Ovary (tissue), 7 donors: ENCODE measurements at regions not wholly inside any gene's neighbourhood (a gene's known extent, or its start where the extent isn't known, plus 50 kb on each side); places are given as distances from the start of the nearest gene placed in this dataset.

ENCODE experiments used
- DNase-seq, 5 donors: peaks; one replicate each; pipeline ENCODE4 v3.0.0-alpha.2; 2019 to 2020
- H3K27ac ChIP-seq, 2 donors: fragments of 200-600 bp; one replicate each; pipeline versions ENCODE4 v1.5.1 to v1.8.0; 2019 to 2022
- H3K27me3 ChIP-seq: fragments of 200-600 bp; one replicate; pipeline ENCODE4 v1.8.0; 2022
- H3K36me3 ChIP-seq: fragments of 200-600 bp; sonication (generic); one replicate; pipeline ENCODE4 v1.5.1; 2019
- H3K4me1 ChIP-seq: one replicate; pipeline ENCODE4 v1.8.1; 2013; ENCODE audit warnings: mild to moderate bottlenecking, moderate library complexity; ENCODE audit not compliant: insufficient read depth
- H3K4me3 ChIP-seq: fragments of 200-600 bp; sonication (generic); one replicate; pipeline ENCODE4 v1.5.1; 2017
- H3K9me3 ChIP-seq, 2 donors: fragments of 200-600 bp in 1 of 2; sonication (generic) in 1 of 2; one replicate each; pipeline versions ENCODE4 v1.5.1 to v1.8.1; 2013 to 2019; ENCODE audit warnings: mild to moderate bottlenecking in 1 of 2, moderate library complexity in 1 of 2
- EP300 ChIP-seq: sonication (generic); formaldehyde crosslinking; IDR thresholded peaks from one replicate; pipeline ENCODE4 v1.6.1; 2017; ENCODE audit warnings: antibody characterized with exemption
- POLR2A ChIP-seq: fragments of 450-650 bp; IDR thresholded peaks from one replicate; pipeline ENCODE4 v1.6.1; 2017; ENCODE audit warnings: antibody characterized with exemption, mild to moderate bottlenecking, moderate library complexity
- WGBS, 3 donors: extraction: QIAGEN DNeasy Blood & Tissue Kit in 1 of 3; methylation state at CpG; one replicate each; pipeline versions ENCODE4 v1.1.5 to v1.1.7; 2013 to 2017; 5-methylcytosine and 5-hydroxymethylcytosine counted together
- intact Hi-C, 4 donors: fragments of 100-400 bp; cut with DNase I; formaldehyde crosslinking; loops; one replicate each; pipeline versions ENCODE4 v1.11.0 to v1.15.1; 2022 to 2023
- TF ChIP-seq, protein P1 (sequence below), 3 donors: fragments of 450-650 bp in 2 of 3; fragments of 200-600 bp in 1 of 3; IDR thresholded peaks; one replicate each; pipeline versions ENCODE4 v1.5.1 to v1.8.0; 2016 to 2022; ENCODE audit warnings: antibody characterized with exemption in 3 of 3, mild to moderate bottlenecking in 1 of 3
- donor health status: DM: no; HTN: no; CAD: no; lungs with moderate emphysema.
- donor health status: DM: no; HTN: no; CAD: no.
- donor health status: Bipolar disorder and iron deficiency.
- donor health status: DM: no; HTN: no; CAD: no.
- donor health status: DM: yes; HTN: yes; CAD: no.

- H3K4me1 ChIP-seq = no peaks in the 10 kb centered on the region
- no peak overlapping the region for H3K27ac ChIP-seq
- intact Hi-C loops = no loop called here
- H3K27me3 ChIP-seq = no peaks in the 10 kb centered on the region
- H3K36me3 ChIP-seq = no peaks in the 10 kb centered on the region
- no peak overlapping the region for H3K4me3 ChIP-seq
- WGBS, 3 donors = 88 to 96% (median 92%) methylated on average over 1 of the region's 1 CpG
- H3K9me3 ChIP-seq = no peaks in the 10 kb centered on the region
- TF ChIP-seq EP300 (no peak), POLR2A (no peak)
- TF ChIP-seq, protein P1, sequence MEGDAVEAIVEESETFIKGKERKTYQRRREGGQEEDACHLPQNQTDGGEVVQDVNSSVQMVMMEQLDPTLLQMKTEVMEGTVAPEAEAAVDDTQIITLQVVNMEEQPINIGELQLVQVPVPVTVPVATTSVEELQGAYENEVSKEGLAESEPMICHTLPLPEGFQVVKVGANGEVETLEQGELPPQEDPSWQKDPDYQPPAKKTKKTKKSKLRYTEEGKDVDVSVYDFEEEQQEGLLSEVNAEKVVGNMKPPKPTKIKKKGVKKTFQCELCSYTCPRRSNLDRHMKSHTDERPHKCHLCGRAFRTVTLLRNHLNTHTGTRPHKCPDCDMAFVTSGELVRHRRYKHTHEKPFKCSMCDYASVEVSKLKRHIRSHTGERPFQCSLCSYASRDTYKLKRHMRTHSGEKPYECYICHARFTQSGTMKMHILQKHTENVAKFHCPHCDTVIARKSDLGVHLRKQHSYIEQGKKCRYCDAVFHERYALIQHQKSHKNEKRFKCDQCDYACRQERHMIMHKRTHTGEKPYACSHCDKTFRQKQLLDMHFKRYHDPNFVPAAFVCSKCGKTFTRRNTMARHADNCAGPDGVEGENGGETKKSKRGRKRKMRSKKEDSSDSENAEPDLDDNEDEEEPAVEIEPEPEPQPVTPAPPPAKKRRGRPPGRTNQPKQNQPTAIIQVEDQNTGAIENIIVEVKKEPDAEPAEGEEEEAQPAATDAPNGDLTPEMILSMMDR (IDR thresholded peaks at IDR 0.05) = no peak
- DNase-seq = no peak
Measured at GRCh38 chr5:89478851-89479250, 595.9 kb upstream of the MEF2C start.

DNA sequence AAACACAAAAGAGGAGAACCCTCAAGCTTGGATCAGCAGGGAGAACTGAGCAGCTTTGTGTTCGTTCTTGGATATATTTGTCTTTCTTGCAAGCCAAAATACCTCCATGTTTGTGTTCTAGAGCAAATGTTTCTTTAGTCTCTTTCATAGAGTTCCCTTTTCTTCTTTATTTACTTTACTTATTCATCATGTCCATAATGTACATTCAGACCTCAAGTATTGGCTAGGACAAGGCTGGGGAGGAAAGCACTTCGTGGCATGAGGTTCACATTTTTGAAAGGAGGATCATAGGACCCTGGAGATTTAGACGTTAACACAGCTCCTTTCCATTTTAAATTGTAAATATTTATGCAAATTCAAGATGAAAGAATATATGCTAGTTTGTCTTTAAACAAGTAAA, 590.2 kb upstream of the MEF2C start:
- no peak for DNase-seq
- Histone ChIP-seq H3K4me1 (no peaks in the 10 kb centered on the region), H3K27me3 (no peaks in the 10 kb centered on the region), H3K9me3 (no peaks in the 10 kb centered on the region), H3K4me3 (no peak overlapping the region), H3K36me3 (no peaks in the 10 kb centered on the region), H3K27ac (no peak overlapping the region)
- intact Hi-C loops = no loop called here
- WGBS, 3 donors = 65 to 73% (median 70%) methylated on average over 3 of the region's 3 CpGs
- TF ChIP-seq EP300 (no peak), POLR2A (no peak)
- TF ChIP-seq, protein P1 (IDR thresholded peaks at IDR 0.05) = no peak

GRCh38 chr5:89471541-89471940, 588.6 kb upstream of the MEF2C start:
- intact Hi-C loops = no loop called here
- no peaks in the 10 kb centered on the region for H3K36me3 ChIP-seq
- H3K9me3 ChIP-seq = no peaks in the 10 kb centered on the region
- no peak overlapping the region for H3K4me3 ChIP-seq
- no peaks in the 10 kb centered on the region for H3K27me3 ChIP-seq
- H3K4me1 ChIP-seq = no peaks in the 10 kb centered on the region
- no peak overlapping the region for H3K27ac ChIP-seq
- TF ChIP-seq POLR2A = no peak
- no peak for TF ChIP-seq EP300
- TF ChIP-seq, protein P1 (IDR thresholded peaks at IDR 0.05) = no peak
- WGBS, 3 donors = 36 to 70% (median 65%) methylated on average over 1 of the region's 1 CpG
- no peak for DNase-seq

DNA sequence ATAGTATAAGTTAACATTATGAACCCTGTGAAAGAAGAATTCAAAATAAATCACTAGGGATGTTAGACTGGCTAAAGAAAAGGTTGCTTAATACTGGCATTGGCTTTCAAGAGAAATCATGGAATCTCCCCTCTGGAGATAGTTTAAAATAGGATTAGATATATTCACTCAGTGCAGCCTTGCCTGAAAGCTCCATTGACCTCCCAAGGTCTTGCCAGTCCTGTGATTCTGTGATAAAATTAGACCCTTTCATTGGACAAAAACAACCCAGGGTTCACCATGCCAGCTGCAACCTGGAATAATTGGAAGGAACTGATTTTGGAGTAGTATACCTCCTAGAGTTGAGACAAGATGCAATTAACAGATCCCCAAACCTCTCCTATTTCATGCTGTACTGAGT, 588.1 kb upstream of the MEF2C start:
- intact Hi-C loops = no loop called here
- TF ChIP-seq, protein P1 (IDR thresholded peaks at IDR 0.05) = no peak
- no peak for TF ChIP-seq POLR2A
- TF ChIP-seq EP300 = no peak
- Histone ChIP-seq H3K4me1 (no peaks in the 10 kb centered on the region), H3K27me3 (no peaks in the 10 kb centered on the region), H3K9me3 (no peaks in the 10 kb centered on the region), H3K36me3 (no peaks in the 10 kb centered on the region), H3K27ac (no peak overlapping the region), H3K4me3 (no peak overlapping the region)
- no peak for DNase-seq

DNA sequence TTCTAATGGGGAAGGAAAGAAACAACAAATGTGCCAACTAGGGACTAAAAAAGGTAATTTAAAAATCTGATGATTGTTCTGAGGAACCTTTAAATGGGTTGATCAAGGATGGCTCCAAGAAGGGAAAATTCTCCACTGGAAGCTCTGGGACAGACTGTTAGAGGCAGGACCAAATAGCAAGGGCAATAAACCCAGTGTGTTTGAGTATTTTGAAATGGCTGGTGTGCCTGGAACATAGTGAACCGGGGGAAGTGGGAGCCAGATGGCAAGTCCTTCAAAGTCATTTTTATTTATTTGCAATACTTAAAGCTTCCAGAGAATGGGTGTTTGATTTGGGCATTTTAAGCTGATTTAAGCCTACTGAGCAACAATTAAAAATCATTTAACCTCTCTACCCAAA, 587.7 kb upstream of the MEF2C start:
- no peaks in the 10 kb centered on the region for H3K27me3 ChIP-seq
- no peak for DNase-seq
- H3K4me3 ChIP-seq = no peak overlapping the region
- TF ChIP-seq POLR2A (no peak), EP300 (no peak)
- TF ChIP-seq, protein P1 (IDR thresholded peaks at IDR 0.05) = no peak
- no peaks in the 10 kb centered on the region for H3K4me1 ChIP-seq
- 55 to 67% (median 67%) methylated on average over 1 of the region's 1 CpG for WGBS, 3 donors
- H3K36me3 ChIP-seq = no peaks in the 10 kb centered on the region
- intact Hi-C loops = no loop called here
- no peak overlapping the region for H3K27ac ChIP-seq
- H3K9me3 ChIP-seq = no peaks in the 10 kb centered on the region
